Stimulated activated naive CD8-positive, alpha-beta T cell treated with anti-CD3 and anti-CD28 coated beads, Interleukin-15, amount 100 ng/mL, for 72 hours (primary cell): ENCODE measurements at regions not wholly inside any gene's neighbourhood (a gene's known extent, or its start where the extent isn't known, plus 50 kb on each side); places are given as distances from the start of the nearest gene placed in this dataset.
A peak's percentile ranks its signal among the peaks of the same experiment; 100 is the strongest.

Experiments used
- ATAC-seq: fragments of 150-1000 bp; cut with Tn5 transposase; 2 replicates; pipeline ENCODE4 v1.10.0; 2021; ENCODE audit warnings: mild to moderate bottlenecking, moderate library complexity
- DNase-seq, 2 donors: peaks; one replicate each; pipeline ENCODE4 v3.0.0; 2021 to 2022
- H3K27ac Mint-ChIP-seq, 2 donors: one replicate each; pipeline ENCODE4 v1.8.0; 2022; ENCODE audit warnings: mild to moderate bottlenecking in 2 of 2, mixed read lengths in 2 of 2, moderate library complexity in 2 of 2
- H3K27me3 Mint-ChIP-seq: one replicate; pipeline ENCODE4 v1.8.0; 2022; ENCODE audit warnings: mixed read lengths
- H3K4me1 Mint-ChIP-seq: one replicate; pipeline ENCODE4 v1.8.0; 2022; ENCODE audit warnings: mild to moderate bottlenecking, mixed read lengths
- H3K4me3 Mint-ChIP-seq, 2 donors: one replicate each; pipeline ENCODE4 v1.8.0; 2022; ENCODE audit warnings: mild to moderate bottlenecking in 2 of 2, mixed read lengths in 2 of 2, moderate library complexity in 1 of 2
- H3K9me3 Mint-ChIP-seq, 2 donors: one replicate each; pipeline ENCODE4 v1.8.0; 2022; ENCODE audit warnings: mixed read lengths in 2 of 2

DNA sequence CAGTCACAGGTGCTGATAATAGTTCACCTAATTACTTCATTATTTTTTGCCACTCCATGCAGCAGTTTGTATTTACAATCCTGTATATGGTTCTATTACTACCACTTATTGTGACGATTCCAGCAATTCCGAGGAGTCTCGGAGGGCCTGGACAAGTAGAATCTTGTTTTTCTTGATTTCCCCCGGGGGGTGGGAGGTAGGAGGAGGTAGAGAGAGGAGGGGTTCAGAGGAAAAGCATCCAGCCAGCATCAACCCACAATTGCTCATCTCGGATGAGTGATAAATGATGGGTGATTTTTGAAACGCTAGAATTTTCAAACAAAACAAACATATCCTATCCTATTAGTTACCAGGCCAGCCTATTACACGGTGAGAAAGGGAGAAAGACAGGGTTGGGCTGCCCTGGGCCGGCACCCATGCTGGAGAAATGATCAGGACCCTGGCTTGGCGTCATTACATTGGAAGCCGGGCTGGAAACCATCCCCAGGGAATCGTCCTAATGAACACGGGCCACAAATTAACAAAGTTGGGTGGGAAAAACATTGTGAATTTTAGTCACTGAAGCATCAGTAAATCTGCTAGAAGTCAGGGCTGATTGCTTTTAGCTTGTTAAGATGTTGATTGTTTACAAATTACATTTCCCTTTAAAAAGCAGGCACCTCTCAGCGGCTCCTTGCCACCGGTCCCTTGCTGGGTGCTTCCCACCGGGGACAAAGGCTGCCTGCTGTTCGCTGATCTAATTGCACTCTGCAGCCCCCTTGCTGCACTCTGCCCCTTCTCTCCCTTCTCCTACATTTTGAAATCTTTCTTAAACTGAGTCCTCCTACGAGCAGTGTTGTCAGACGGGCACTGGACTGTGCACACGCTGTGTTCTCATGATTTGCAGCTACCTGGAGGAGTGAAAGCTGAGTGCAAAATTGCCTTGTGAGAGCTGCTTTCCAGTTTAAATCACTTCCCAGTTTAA is 95.5 kb downstream of the FAM204A start:
- Mint-ChIP-seq H3K4me3 (no peak overlapping the region), H3K4me1 (no peaks in the 10 kb centered on the region), H3K27me3 (peaks cover 80% of the 10 kb centered on the region), H3K9me3 (no peaks in the 10 kb centered on the region), H3K27ac (no peak overlapping the region)
- ATAC-seq = no peak
- no peak for DNase-seq

DNA sequence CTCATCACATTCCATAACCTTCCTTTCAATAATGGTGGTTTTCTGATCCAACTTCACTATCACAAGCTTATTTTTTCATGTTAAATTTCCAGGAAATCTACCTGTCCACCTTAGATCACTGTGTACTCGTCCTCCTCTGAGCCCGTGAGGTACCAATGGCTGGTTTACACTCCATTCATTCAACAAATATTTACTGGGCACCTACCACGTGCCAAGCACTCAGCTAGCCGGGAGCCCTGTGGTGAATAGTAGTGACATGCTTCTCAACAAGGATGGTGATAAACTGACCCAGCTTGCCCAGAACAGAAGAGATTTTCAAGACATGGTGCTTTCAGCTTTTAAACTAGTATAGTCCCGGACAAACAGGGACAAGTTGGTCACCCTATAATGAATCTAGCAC is 98.2 kb downstream of the FAM204A start:
- H3K4me3 Mint-ChIP-seq = no peak overlapping the region
- DNase-seq = no peak
- ATAC-seq = no peak
- no peaks in the 10 kb centered on the region for H3K4me1 Mint-ChIP-seq
- peaks cover 62% of the 10 kb centered on the region for H3K27me3 Mint-ChIP-seq
- no peaks in the 10 kb centered on the region for H3K9me3 Mint-ChIP-seq
- no peak overlapping the region for H3K27ac Mint-ChIP-seq

DNA sequence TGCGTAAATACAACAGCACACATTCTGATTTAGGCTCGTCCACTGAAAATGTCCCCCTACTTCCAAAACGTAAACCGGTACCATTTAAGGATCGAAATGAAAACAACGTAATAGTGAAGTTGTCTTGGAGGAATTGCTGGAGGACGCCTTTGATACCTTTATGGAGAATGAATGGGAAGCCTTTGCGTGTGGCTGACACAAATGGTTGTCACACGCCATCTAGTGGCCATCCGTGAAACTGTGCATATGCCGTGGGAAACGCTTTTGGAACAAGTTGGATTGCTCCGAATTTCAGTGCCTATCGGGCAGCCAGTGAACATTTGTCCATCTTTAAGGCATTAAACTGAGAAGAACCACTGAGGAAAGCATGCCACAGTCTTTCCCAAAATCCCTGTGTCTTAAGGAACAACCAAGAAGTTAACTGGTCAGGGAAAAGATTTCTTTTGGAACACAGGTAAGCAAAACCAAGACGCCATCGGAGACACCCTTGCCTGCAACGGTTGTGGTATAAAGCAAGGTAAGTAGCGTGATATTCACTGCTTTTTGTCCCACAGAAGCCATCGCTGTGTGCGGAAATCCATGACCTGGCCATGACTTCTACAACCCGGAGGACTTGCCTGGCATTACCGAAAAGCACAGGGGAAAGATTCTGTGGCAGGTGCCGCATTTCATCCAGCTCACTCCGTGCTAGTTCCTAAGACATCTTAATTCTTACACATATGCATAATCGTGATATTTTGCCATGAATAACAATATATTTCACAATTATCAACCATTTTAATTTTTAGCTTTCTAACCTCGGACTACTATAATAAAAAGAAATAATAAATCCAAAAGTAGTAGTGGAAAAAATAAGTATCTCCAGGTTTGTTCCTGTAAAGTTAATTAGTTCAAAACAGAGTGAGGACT is 100.6 kb downstream of the FAM204A start:
- H3K27ac Mint-ChIP-seq = no peak overlapping the region
- peaks cover 52% of the 10 kb centered on the region for H3K27me3 Mint-ChIP-seq
- peak; percentile 49 to 57 for DNase-seq
- H3K4me3 Mint-ChIP-seq = no peak overlapping the region
- ATAC-seq = no peak
- no peaks in the 10 kb centered on the region for H3K4me1 Mint-ChIP-seq
- H3K9me3 Mint-ChIP-seq = no peaks in the 10 kb centered on the region

DNA sequence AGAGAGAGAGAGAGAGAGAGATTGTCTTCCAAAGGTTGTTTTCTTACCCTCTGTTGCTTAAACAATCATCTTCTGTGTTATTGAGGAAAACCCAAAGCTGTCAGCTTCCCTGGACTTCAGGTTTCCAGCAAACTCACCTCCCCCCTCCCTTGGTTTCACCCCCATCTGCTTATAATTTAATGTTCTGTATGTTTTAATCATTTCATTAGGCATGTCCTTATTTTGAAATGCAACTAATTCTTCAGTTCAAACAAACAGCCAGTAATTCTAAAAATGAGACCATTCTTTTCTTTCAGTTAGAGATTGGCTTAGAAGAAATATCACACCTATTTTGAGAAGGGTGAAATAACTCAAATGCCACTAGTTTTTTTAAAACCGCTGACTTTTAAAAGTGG is 102.9 kb downstream of the FAM204A start:
- no peaks in the 10 kb centered on the region for H3K9me3 Mint-ChIP-seq
- no peak overlapping the region for H3K27ac Mint-ChIP-seq

DNA sequence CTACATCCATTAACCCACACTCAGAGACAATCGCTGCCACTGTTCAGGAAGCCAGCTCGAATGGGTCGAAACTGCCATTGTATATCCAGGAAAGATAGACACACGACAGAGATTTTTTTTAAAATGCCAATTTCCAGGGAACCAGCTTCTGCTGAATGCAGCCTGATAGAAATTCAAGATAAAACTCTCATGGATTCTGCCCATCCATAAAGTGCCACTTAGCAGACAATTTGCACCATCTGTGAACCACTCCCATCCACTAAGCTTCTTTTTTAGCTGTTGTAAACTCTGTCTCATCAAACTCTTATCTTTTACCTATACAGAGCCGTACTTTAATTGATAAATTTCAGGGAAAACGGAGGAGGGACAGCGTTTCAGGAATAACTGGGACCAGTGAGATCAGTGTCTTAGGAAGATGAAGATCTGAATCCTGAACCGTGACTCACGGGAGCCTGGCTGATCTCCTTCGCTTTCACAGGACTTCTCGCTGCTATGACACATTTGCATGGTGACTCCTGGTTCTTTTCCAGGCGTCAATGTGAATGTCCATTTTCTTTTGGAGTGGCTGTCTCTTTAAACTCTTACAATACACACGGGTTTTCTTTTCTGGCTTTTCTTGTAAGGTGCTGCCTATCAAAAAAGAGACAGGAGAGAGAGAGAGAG is 103.4 kb downstream of the FAM204A start:
- ATAC-seq = no peak

More for the DNA sequence above, 102.9 kb downstream of the FAM204A start:
- ATAC-seq = no peak
- no peaks in the 10 kb centered on the region for H3K4me1 Mint-ChIP-seq
- no peak for DNase-seq
- peaks cover 31% of the 10 kb centered on the region for H3K27me3 Mint-ChIP-seq
- H3K4me3 Mint-ChIP-seq = no peak overlapping the region

DNA sequence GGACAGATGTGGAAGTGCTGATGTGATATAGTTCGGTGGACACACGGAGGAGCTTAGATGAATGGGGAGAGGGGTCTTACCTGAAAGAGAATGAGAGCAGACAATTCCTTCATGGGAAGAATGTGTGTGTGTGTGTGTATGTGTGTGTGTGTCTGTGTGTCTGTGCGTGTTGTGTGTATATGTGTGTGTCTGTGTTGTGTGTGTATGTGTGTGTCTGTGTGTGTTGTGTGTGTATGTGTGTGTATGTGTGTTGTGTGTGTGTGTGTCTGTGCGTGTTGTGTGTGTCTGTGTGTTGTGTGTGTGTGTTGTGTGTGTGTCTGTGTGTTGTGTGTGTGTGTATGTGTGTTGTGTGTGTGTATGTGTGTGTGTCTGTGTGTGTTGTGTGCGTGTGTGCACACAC is 104.2 kb downstream of the FAM204A start:
- no peaks in the 10 kb centered on the region for H3K9me3 Mint-ChIP-seq
- ATAC-seq (no peak), DNase-seq (no peak)
- no peaks in the 10 kb centered on the region for H3K4me1 Mint-ChIP-seq
- H3K4me3 Mint-ChIP-seq = no peak overlapping the region
- no peak overlapping the region for H3K27ac Mint-ChIP-seq
- peaks cover 31% of the 10 kb centered on the region for H3K27me3 Mint-ChIP-seq

More for the DNA sequence above, 103.4 kb downstream of the FAM204A start:
- Mint-ChIP-seq H3K4me3 (no peak overlapping the region), H3K4me1 (no peaks in the 10 kb centered on the region), H3K27me3 (peaks cover 31% of the 10 kb centered on the region), H3K27ac (no peak overlapping the region), H3K9me3 (no peaks in the 10 kb centered on the region)
- DNase-seq = no peak

DNA sequence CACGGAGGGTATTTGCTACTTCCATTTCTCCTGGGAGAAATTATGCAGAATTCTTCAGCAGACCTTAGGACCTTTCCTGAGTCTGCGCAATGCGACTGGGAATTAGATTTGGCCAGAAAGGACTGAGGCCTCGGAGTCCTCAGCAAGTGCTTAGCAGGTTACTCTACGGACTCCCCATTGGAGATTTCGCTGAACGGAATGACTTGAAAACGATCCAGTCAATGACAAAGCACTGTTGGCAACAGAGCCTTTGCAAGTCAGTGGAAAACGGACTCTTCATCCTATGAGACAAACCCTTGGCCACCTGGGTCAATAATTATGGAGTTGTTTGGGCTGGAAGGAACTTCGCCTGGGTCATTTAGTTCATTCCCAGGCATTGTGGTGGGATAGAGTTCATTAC is 107.4 kb downstream of the FAM204A start:
- H3K4me1 Mint-ChIP-seq = no peaks in the 10 kb centered on the region
- no peaks in the 10 kb centered on the region for H3K9me3 Mint-ChIP-seq
- peaks cover 31% of the 10 kb centered on the region for H3K27me3 Mint-ChIP-seq
- DNase-seq = no peak
- H3K27ac Mint-ChIP-seq = no peak overlapping the region
- H3K4me3 Mint-ChIP-seq = no peak overlapping the region
- no peak for ATAC-seq

DNA sequence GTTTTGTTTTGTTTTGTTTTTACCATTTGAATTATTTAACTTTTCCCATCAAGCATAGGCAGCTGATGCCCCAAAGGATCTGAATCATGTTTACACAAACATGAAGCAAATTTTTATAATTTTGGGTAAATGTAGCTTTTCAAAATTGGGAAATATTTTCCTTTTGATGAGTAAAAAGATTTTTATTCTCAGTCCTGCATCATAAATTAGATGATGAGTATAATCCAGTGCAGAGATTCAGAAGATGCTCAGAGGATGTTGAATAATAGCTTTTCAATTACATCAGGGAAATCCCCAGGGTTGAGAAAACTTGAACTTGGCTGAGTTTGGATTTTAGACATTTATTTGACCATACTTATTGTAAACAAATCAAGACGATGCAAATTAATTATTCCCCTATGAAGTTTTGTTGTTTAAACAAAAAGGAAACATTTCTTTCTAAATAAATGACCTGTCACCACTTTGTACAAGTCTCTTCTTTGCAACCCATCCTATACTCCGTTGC is 121.7 kb downstream of the FAM204A start:
- Mint-ChIP-seq H3K4me1 (no peaks in the 10 kb centered on the region), H3K9me3 (no peaks in the 10 kb centered on the region)

DNA sequence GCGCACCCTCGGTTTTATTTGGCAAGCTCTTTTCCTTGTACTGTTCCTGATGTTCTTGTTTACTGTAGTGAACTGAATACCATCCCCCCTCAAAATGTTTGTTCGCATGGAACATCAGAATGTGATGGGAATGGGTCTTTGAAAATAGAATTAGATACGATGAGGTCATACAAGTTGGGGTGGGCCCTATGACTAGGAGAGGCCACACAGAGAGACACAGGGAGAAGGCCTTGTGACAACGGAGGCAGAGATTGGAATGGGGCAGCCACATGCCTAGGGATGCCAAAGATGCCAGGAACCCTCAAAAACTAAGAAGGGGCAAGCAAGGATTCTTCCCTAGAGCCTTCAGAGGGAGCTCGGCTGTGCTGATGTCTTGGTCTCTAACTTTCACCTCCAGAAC is 123.6 kb downstream of the FAM204A start:
- Mint-ChIP-seq H3K4me1 (no peaks in the 10 kb centered on the region), H3K9me3 (no peaks in the 10 kb centered on the region), H3K27ac (no peak overlapping the region), H3K27me3 (peaks cover 21% of the 10 kb centered on the region), H3K4me3 (no peak overlapping the region)
- DNase-seq (no peak), ATAC-seq (no peak)

More for the DNA sequence above, 121.7 kb downstream of the FAM204A start:
- H3K4me3 Mint-ChIP-seq = no peak overlapping the region
- ATAC-seq (no peak), DNase-seq (no peak)
- H3K27ac Mint-ChIP-seq = no peak overlapping the region
- H3K27me3 Mint-ChIP-seq = peaks cover 14% of the 10 kb centered on the region

DNA sequence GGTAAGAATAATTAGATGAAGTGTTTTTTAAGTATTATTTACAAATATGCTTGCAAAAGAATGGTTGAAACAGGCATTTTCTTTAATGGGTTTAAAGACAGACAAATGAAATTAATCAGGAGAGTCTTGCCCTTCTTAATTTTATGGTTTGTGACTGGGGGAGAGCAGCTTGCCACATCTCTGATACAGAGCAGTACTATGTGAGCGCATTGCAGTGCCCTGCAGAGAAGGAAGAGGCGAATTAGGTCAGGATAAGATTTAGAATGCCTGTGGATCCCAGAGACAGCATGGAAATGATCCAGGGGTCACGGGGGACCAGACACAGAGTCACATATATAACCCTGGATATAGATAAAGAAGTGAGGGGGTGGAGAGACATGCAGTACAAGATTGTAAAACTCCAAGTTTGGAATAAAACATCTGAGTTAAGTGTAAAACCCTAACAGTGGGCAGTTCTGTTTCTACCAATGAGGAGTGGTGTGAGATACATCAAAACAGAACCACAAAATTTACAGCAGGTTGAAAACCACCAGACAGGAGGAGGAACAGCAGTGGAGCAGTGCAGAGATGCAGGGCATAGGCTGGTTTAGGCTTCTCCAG is 125.5 kb downstream of the FAM204A start:
- no peak overlapping the region for H3K4me3 Mint-ChIP-seq
- DNase-seq (no peak), ATAC-seq (no peak)
- H3K27me3 Mint-ChIP-seq = peaks cover 25% of the 10 kb centered on the region
- no peaks in the 10 kb centered on the region for H3K9me3 Mint-ChIP-seq
- H3K27ac Mint-ChIP-seq = no peak overlapping the region
- H3K4me1 Mint-ChIP-seq = no peaks in the 10 kb centered on the region

DNA sequence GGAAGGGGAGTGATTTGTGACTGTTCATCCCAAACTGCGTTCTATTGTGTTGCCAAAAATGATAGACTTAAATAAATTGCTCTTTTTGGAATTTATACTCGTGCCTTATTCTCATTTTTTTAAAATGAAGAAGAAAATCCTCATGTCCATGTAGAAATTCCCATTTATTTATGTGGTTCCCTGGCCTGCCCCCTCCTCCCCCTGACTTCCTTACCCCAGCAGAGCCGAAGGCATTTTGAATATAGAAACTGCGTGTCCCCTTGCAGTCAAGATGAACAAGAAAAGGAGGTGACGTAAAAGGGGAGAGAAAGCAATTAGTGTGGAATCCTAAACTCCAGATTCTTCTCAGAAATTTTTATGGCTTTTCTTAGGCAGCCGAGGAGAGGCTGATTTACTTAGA is 126.1 kb downstream of the FAM204A start:
- no peak overlapping the region for H3K4me3 Mint-ChIP-seq
- no peaks in the 10 kb centered on the region for H3K9me3 Mint-ChIP-seq
- no peaks in the 10 kb centered on the region for H3K4me1 Mint-ChIP-seq
- H3K27ac Mint-ChIP-seq = no peak overlapping the region
- DNase-seq = no peak
- H3K27me3 Mint-ChIP-seq = peaks cover 25% of the 10 kb centered on the region
- ATAC-seq = no peak

DNA sequence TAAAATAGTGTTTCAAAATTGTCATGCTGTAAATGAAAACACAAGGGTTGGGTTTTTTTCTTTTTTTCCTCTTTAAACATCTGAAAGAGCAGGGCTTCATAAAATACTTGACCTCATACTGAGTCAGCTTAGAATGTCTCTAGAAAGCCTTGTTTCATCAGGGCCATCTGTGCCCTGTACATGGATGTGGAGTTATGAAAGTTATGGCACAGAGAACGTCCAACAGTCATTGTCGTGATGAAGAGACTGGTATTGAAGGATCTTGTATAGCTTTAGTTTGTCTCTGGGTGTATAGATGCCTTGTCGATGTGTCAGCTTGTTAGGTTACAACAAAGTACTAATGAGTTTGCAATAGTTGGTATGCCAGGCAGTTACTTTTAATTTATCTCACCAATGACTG is 127.3 kb downstream of the FAM204A start:
- Mint-ChIP-seq H3K27ac (no peak overlapping the region), H3K4me3 (no peak overlapping the region), H3K4me1 (no peaks in the 10 kb centered on the region), H3K27me3 (peaks cover 25% of the 10 kb centered on the region), H3K9me3 (no peaks in the 10 kb centered on the region)
- ATAC-seq (no peak), DNase-seq (no peak)

DNA sequence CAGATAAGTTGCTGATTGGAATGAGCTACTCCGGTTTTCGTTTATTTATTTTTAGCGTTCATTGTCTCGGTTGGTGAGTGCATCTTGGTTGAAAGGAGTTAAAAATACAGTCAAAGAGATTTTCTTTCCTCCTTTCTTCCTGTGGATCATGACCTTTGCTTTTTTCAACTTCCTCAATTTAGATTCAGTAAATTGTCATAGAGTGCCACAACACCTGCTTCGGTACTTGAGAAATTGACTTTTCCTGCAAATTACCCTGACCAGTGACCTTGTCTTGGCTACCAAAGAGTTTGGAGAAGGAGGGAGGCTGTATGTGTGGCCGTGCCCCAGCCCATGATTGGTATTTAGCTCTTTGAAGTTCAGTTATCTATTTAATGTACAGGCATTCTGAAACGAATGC is 128.7 kb downstream of the FAM204A start:
- no peak overlapping the region for H3K4me3 Mint-ChIP-seq
- H3K4me1 Mint-ChIP-seq = no peaks in the 10 kb centered on the region
- H3K27ac Mint-ChIP-seq = peak overlapping the region in 1 of 2 donors; percentile 5
- DNase-seq = no peak
- H3K9me3 Mint-ChIP-seq = no peaks in the 10 kb centered on the region
- H3K27me3 Mint-ChIP-seq = peaks cover 34% of the 10 kb centered on the region
- no peak for ATAC-seq

DNA sequence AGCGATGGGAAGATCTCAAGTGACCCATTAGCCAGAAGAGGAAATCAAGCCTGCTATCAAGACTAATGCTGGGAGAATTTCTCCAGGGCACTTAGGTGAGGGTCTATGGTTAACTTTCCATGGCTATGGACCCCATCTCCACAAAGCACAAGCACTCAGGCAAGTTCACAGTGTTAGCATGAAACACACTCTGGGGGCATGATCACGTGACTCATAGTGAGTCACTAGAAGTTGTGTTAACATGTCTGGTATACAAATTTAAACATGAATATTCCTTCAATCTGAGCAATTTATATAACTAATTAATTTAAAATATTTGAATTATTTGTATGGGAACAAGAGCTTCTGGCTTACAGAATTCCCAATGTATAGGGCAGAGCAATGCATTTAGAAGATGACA is 131.8 kb downstream of the FAM204A start:
- ATAC-seq (no peak), DNase-seq (no peak)
- Mint-ChIP-seq H3K9me3 (no peaks in the 10 kb centered on the region), H3K4me3 (no peak overlapping the region), H3K27me3 (peaks cover 20% of the 10 kb centered on the region), H3K27ac (no peak overlapping the region), H3K4me1 (no peaks in the 10 kb centered on the region)

DNA sequence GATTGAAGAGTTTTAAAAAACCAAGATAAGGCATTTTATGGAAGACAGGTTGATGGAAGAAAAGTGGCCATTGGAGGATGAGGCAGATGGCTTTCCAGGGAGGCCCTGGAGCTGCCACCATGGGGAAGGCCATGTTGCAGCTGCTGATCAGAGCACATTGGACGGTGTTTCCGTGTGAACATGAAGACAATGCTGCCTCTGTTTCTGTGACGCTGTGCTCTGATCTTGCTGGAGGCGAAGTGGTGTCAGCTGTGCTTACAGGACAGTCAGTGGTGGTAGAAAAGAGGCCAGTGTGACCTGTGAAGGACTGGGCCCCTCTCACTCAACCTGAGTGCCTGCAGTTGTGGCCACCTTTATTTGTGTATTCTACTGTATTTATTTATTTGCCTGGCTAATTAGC is 132.9 kb downstream of the FAM204A start:
- ATAC-seq = no peak

More for the DNA sequence above, 132.9 kb downstream of the FAM204A start:
- H3K27me3 Mint-ChIP-seq = peaks cover 31% of the 10 kb centered on the region
- H3K4me3 Mint-ChIP-seq = no peak overlapping the region
- H3K27ac Mint-ChIP-seq = no peak overlapping the region
- no peaks in the 10 kb centered on the region for H3K4me1 Mint-ChIP-seq
- no peaks in the 10 kb centered on the region for H3K9me3 Mint-ChIP-seq
- DNase-seq = no peak
